Tibial nerve (tissue), 4 donors: ENCODE measurements at regions not wholly inside any gene's neighbourhood (a gene's known extent, or its start where the extent isn't known, plus 50 kb on each side); places are given as distances from the start of the nearest gene placed in this dataset.
"Not testable (repeated sequence)": the region's sequence is repeated elsewhere in the genome, so short reads cannot be mapped to it uniquely, and the experiment has no call there.

Source experiments
- DNase-seq, 2 donors: peaks; one replicate each; pipeline ENCODE4 v3.0.0-alpha.2; 2019; ENCODE audit warnings: low spot score in 2 of 2
- H3K27ac ChIP-seq, 4 donors: fragments of 200-600 bp; sonication (generic) in 3 of 4; one replicate each; pipeline ENCODE4 v1.5.1; 2017 to 2019; ENCODE audit warnings: mild to moderate bottlenecking in 1 of 4
- H3K27me3 ChIP-seq, 2 donors: fragments of 200-600 bp; sonication (generic) in 1 of 2; one replicate each; pipeline versions ENCODE4 v1.5.1 to v1.6.0; 2017 to 2019
- H3K36me3 ChIP-seq, 3 donors: fragments of 200-600 bp; sonication (generic); one replicate each; pipeline ENCODE4 v1.5.1; 2018 to 2019
- H3K4me1 ChIP-seq, 4 donors: fragments of 200-600 bp; sonication (generic) in 3 of 4; one replicate each; pipeline ENCODE4 v1.5.1; 2017 to 2019
- H3K4me3 ChIP-seq, 4 donors: fragments of 200-600 bp; sonication (generic) in 3 of 4; one replicate each; pipeline ENCODE4 v1.5.1; 2017 to 2019; ENCODE audit warnings: mild to moderate bottlenecking in 1 of 4, moderate library complexity in 1 of 4
- H3K9me3 ChIP-seq, 4 donors: fragments of 200-600 bp; sonication (generic) in 3 of 4; one replicate each; pipeline ENCODE4 v1.5.1; 2017 to 2019
- CTCF ChIP-seq, 5 experiments: fragments of 200-600 bp in 3 of 5; fragments of 450-650 bp in 2 of 5; sonication (generic) in 3 of 5; IDR thresholded peaks; one replicate each; pipeline ENCODE4 v1.5.1; 2016 to 2019; ENCODE audit warnings: antibody characterized with exemption in 5 of 5, mild to moderate bottlenecking in 3 of 5, moderate library complexity in 2 of 5
- EP300 ChIP-seq, 2 donors: sonication (generic); formaldehyde crosslinking; IDR thresholded peaks; one replicate each; pipeline ENCODE4 v1.6.1; 2017; ENCODE audit warnings: antibody characterized with exemption in 2 of 2, mild to moderate bottlenecking in 1 of 2
- POLR2A ChIP-seq, 2 donors: fragments of 450-650 bp; IDR thresholded peaks; one replicate each; pipeline ENCODE4 v1.6.1; 2017; ENCODE audit warnings: antibody characterized with exemption in 2 of 2, mild to moderate bottlenecking in 2 of 2, moderate library complexity in 2 of 2
- WGBS, 2 donors: methylation state at CpG; one replicate each; pipeline ENCODE4 v1.1.5; 2018; 5-methylcytosine and 5-hydroxymethylcytosine counted together

DNA sequence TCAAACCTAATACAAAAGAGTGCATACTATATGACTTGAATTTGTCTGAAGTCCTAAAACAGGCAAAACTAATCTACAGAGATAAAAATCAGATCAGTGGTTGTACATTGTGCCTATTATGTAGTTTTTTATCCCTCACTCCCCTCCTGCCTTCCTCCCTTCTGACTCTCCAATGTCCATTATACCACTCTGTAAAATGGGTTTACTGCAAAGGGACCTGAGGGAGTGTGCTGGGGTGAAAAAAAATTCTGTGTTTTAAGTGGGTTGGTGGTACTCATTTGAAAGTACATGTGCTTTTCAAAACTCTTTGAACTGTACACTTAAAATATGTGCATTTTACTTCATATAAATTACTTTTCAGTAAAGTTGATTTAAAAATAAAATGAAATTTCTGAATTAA lies 89.0 kb upstream of the UBE2E3 start:
- Histone ChIP-seq H3K4me1 (no peaks in the 10 kb centered on the region), H3K36me3 (no peaks in the 10 kb centered on the region), H3K4me3 (no peak overlapping the region), H3K9me3 (no peaks in the 10 kb centered on the region), H3K27me3 (no peaks in the 10 kb centered on the region), H3K27ac (no peak overlapping the region)
- TF ChIP-seq CTCF (IDR thresholded peaks at IDR 0.05) (no peak), EP300 (IDR thresholded peaks at IDR 0.05) (no peak), POLR2A (IDR thresholded peaks at IDR 0.05) (no peak)
- no peak for DNase-seq

- Histone ChIP-seq H3K36me3 (no peaks in the 10 kb centered on the region), H3K27ac (no peak overlapping the region), H3K27me3 (no peaks in the 10 kb centered on the region), H3K9me3 (no peaks in the 10 kb centered on the region), H3K4me1 (no peaks in the 10 kb centered on the region), H3K4me3 (no peak overlapping the region)
- 46 to 54% methylated on average over 1 of the region's 1 CpG for WGBS, 2 donors
- DNase-seq: no peak
- TF ChIP-seq POLR2A (IDR thresholded peaks at IDR 0.05) (no peak), EP300 (IDR thresholded peaks at IDR 0.05) (no peak), CTCF (IDR thresholded peaks at IDR 0.05) (no peak)
These were observed 89.6 kb upstream of the UBE2E3 start for GRCh38 chr2:180890781-180891180.

DNA sequence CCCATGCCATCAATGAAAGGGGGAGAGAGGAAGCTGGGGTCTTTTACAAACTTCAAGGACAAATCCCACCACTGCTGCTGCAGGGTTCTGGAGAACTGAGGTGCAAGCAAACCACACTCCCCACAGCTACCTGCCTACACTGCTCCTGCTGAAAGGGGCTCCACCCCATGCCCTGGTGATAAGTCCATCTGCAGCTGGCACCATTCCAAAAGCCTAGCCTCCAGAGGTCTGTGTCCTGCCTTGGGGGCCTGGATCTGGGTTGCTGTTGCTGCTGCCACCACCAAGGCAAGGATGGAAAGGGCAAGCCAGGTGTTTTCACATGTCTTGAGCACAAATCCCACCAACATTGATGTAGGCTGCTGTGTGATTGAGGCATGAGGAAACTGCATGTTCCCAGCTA lies 97.4 kb upstream of the UBE2E3 start:
- no peaks in the 10 kb centered on the region for H3K27me3 ChIP-seq
- H3K27ac ChIP-seq: no peak overlapping the region
- H3K9me3 ChIP-seq: peaks cover 0 to 14% (median 6%) of the 10 kb centered on the region in 4 donors
- DNase-seq: no peak
- TF ChIP-seq POLR2A (IDR thresholded peaks at IDR 0.05) (no peak), EP300 (IDR thresholded peaks at IDR 0.05) (no peak), CTCF (IDR thresholded peaks at IDR 0.05) (no peak)
- no peaks in the 10 kb centered on the region for H3K4me1 ChIP-seq
- H3K4me3 ChIP-seq: no peak overlapping the region
- H3K36me3 ChIP-seq: no peaks in the 10 kb centered on the region

DNA sequence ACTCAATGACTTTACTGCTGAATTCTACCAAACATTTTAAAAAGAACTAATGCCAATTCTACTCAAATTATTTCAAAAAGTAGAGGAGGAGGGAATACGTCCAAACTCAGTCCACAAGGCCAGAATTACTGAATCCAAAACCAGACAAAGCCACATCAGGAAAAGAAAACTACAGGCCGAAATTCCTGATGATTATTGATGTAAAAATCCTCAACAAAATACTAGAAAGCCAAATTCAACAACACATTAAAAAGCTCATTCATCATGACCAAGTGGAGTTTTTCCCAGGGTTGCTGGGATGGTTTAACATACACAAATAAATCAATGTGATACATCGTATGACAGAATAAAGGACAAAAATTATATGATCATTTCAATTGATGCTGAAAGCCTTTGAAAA lies 103.9 kb upstream of the UBE2E3 start:
- Histone ChIP-seq H3K27ac (no peak overlapping the region), H3K4me1 (no peaks in the 10 kb centered on the region), H3K9me3 (peaks cover 0 to 6% (median 5%) of the 10 kb centered on the region in 4 donors), H3K36me3 (no peaks in the 10 kb centered on the region), H3K4me3 (no peak overlapping the region), H3K27me3 (no peaks in the 10 kb centered on the region)
- WGBS, 2 donors: 16 to 18% methylated on average over 3 of the region's 3 CpGs
- TF ChIP-seq CTCF (IDR thresholded peaks at IDR 0.05): no peak
- no peak for DNase-seq

GRCh38 chr2:180873219-180873618 lies 107.2 kb upstream of the UBE2E3 start:
- Histone ChIP-seq H3K36me3 (no peaks in the 10 kb centered on the region), H3K9me3 (peaks cover 0 to 7% (median 0%) of the 10 kb centered on the region in 4 donors), H3K27me3 (no peaks in the 10 kb centered on the region), H3K4me1 (no peaks in the 10 kb centered on the region), H3K27ac (no peak overlapping the region), H3K4me3 (no peak overlapping the region)
- WGBS, 2 donors: 76 to 89% methylated on average over 22 to 26 of the region's 30 CpGs
- no peak for DNase-seq
- TF ChIP-seq POLR2A (IDR thresholded peaks at IDR 0.05): no peak

DNA sequence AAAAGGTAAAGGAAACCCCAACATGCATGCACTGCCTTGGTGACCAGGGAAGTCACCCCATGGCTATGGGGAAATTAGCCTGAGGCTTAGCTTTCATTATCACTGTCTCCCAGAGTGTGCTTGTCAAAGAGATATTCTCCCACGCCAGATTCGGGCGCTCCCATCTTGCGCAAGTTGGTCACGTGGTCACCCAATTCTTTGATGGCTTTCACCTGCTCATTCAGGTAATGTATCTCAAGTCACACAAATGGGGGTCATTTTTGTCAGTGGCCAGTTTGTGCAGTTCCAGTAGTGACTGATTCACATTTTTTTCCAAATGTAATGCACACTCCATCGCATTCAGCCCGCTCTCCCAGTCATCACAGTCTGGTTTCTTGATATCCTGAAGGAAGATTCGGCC lies 107.6 kb upstream of the UBE2E3 start:
- H3K27ac ChIP-seq, H3K36me3 ChIP-seq, H3K27me3 ChIP-seq, H3K4me1 ChIP-seq, DNase-seq, H3K4me3 ChIP-seq: not testable (repeated sequence)
- 93 to 98% methylated on average over 8 of the region's 8 CpGs for WGBS, 2 donors
- H3K9me3 ChIP-seq: peaks cover 0 to 11% (median 0%) of the 10 kb centered on the region in 4 donors
